Posterior vena cava (tissue), 2 donors: ENCODE measurements at regions not wholly inside any gene's neighbourhood (a gene's known extent, or its start where the extent isn't known, plus 50 kb on each side); places are given as distances from the start of the nearest gene placed in this dataset.

Experiments
- DNase-seq: peaks from one replicate; pipeline ENCODE4 v3.0.0-alpha.2; 2020; ENCODE audit warnings: low spot score
- intact Hi-C, 2 donors: fragments of 100-400 bp; cut with DNase I; formaldehyde crosslinking; loops; one replicate each; pipeline versions ENCODE4 v1.14.1 to v1.14.2; 2022 to 2023
- donor health status: DM: yes; HTN: yes; CAD: no.
- donor health status: DM: yes; HTN: yes; CAD: no.

DNA sequence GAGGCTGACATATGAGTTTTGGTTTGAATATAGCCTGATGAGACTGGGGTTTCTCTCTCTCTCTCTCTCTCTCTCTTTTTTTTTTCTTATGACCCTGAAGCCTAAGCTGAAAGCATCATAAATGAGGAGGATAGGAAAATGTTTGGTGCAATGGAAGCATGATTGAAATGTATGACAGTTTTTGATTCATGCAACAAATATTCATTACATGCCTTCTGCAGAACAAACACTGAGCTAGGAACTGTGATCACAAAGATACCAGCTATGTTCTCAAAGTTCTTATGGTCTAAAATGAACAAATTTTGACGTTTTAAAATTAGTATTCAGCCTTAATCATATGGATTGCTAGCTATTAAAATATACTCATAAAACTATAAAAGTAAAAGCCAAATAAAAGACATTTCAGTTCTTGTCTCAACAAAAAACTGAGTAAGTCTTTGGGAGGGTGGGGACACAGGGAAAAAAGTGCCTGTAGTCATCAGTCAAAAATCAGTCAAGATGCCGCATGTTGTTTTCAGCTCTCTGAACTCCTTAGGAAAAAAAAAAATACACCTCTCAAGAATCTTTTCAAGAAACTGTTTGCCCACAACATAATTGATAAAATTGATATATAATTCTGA lies 57.2 kb downstream of the NKX6-1 start:
- no peak for DNase-seq
- intact Hi-C loops = no loop called here

DNA sequence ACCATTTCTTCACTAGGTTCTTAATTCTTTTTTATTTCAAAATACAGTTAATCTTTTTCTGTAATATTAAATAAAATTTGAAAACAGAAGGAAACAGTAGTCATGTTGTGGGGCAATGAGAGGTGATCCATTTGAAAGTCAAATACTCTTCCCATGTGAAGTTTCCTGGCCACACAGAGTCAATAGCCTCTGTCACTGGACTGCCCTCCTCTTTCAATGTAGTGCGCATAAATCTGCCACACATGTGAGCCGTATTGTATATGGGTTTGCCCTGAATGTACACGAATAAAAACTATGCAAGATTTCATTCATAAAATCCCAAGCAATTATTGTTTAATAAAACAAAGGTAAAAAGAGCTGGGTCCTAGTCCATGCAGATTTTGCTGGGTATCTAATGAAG lies 59.1 kb downstream of the NKX6-1 start:
- no peak for DNase-seq
- intact Hi-C loops = no loop called here

DNA sequence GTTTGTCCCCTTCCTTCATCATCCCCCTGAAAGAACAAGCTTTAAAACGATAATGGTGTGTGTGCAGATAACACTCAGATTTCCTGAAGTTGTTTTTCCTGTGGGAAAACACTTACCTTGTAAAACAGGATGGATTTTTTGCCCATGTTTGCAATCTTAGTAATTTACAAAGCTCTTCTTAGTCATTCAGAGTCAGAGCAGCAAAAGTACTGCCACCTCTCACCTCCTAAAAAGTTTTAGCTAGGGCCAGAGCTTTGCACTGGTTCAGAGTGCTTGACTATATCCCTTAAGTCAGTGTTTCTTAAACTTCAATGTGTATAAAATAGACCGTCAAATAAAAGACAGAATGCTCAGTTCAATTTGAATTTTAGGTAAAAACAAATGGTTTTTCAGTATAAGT lies 62.3 kb downstream of the NKX6-1 start:
- DNase-seq = no peak
- intact Hi-C loops = no loop called here

DNA sequence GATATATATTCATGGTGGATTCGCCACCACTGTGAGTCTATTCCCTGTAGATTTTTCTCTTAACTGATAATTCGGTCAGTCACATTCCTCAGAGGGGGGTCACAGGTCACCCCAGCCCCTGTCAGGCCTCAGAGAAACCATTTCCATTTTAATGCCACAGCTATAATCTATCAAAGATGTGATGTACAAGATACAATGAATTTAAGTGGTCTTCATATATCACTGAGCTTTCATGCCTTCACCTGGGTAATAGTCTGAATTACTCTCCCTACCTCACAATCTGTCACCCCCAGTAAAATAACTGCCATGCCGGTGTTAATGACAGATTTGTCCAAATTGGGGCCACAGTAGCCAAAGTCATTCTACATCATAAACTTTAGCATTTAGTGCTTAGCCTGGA lies 64.7 kb downstream of the NKX6-1 start:
- intact Hi-C loops = no loop called here
- DNase-seq = no peak

DNA sequence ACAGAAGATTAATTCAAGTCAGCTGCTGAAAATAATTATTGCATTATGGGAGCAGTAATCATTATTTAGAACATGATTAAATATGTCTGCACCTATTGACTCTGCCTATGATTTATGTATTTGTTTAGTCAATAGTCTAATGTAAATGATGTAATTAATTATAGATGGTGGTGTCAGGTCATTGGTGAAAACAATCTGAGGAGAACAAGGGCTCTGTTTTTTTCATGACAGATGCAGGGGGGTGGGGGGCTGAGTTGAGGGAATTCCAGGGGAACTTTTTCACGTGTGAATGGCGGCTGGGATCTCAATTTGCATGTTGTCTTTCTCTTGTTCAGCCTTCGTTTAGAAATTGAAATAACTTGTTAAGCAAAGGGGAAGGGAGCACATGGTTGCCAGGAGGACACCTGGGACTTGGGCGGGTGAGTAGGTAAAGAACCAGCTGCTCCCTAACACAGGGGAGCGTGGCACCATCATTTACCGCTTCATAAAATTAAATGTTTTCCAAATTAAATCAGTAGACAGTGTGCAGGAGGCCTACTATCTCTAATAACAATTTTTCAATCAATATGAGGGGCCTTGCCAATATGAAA lies 65.4 kb downstream of the NKX6-1 start:
- intact Hi-C loops = no loop called here
- no peak for DNase-seq

DNA sequence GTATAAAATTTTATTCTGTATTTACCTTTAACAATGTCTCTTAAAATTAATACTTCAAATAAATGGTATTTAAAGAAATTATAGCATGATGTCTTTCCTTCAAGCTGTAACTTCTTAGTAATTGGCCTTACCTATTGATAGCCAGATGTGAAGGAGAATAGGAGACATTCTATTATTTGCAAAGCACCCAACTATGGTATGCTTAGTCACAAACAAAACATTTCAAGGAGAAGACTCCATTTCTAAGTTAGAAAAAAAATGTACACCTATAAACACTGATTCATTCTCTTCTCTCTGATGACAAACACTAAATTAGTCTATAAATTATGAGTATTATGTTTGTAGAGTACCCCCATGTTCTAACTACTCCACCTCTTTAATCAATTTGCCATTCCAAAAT lies 66.4 kb downstream of the NKX6-1 start:
- no peak for DNase-seq
- intact Hi-C loops = no loop called here

DNA sequence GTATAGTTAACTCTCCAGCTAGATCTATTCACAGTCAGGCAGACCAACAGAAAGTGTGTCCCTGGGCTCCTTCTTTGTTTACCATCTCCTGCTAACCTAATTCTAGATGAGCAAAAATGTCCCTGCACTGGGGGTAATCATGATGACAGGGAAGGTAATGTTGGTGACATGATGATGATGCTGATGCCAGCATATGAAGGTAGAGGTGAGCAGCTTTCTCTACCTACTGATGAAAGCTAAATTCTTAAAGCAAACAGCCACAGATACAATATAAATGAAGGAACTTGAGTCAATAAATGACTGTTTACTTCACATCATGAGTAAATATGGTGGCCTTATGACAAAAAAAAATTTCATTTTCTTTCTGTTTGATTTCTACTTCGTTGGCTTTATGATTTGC lies 78.5 kb downstream of the NKX6-1 start:
- DNase-seq = no peak
- intact Hi-C loops = no loop called here

DNA sequence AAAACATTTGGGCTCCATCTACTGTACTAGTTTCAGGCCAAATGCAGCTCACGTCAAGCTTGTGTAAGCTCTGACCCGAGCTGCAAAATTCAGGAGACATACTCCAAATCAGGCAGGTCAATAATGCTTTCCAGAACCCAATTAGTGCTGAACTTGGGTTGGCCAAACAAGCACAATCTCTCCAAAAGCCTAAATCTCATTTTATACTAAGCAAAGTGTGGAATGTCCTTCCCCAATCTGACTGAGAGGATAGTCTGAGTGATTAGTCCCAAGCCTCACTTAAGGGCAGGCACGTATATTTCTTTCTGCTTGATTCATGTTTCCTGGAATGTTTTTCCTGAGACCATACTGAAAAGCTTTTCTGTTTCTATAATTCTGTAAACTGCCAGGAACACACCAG lies 79.9 kb downstream of the NKX6-1 start:
- intact Hi-C loops = no loop called here
- no peak for DNase-seq

DNA sequence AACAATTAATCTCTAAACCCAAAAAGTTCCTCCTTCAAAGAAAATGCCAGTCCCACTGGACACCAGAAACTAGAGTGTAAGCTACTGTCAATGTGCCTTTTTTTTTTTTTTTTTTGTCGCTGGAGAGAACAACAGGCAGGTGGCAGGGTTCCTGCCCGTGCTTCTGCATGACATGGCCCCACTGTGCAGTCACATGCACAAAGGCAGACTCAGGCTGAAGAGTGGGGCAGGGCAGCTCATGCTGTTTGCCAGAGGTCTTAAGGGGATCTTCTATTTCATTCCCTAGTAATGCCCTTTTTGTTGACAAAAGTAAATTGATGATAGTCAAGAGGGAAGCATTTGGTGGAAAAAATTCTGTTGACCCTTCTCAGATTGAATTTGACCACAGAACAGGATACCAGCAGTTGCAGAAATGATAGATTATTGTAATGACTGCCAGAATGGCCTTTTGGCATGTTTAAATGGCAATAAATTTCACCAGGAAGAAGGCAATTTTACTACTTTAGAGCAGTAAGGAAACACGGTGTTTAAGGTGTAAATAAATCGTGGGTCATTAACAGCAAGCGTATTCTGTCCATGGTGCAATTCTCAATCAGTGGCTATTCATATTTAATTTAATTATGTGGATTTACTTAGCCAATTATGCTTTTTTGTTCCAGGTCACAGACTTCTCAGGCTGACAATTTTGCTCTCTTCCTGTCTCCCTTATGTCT lies 80.9 kb downstream of the NKX6-1 start:
- no peak for DNase-seq
- intact Hi-C loops = no loop called here

DNA sequence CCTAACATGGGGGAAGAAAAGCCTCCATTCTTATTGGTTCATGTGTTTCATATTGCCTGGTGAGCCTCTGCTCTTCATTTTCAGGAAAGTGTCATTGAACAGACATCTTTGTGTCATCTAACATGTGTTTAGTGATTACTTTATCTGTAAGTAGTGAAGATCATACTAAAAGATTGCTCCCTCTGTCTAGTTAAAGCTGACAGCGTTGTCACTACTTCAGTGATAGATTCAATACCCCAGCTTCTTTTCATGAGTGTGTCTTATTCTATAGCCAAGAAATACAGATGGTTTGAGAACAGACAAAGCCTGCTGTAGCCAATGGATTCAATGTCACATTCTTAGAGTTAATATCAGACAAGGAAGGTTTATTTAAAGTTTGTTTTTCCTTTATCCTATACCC lies 85.1 kb downstream of the NKX6-1 start:
- intact Hi-C loops = no loop called here
- DNase-seq = no peak

DNA sequence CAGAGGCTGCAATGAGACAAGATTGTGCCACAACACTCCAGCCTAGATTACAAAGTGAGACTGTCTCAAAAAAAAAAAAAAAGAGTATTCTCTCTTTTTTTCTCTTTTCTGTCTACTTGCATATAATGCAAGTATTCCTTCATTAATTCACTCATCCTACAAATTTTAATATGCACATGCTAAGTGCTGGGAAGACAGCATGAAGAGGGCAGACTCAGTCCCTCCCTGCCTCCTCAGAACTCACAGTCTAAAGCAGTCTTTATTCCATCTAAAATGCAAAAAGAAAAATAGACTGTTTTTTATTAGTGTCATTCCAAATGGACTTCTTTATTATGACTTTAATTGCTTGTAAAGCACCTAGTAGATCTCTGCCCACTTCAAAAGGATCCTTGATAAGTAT lies 85.6 kb downstream of the NKX6-1 start:
- intact Hi-C loops = no loop called here

DNA sequence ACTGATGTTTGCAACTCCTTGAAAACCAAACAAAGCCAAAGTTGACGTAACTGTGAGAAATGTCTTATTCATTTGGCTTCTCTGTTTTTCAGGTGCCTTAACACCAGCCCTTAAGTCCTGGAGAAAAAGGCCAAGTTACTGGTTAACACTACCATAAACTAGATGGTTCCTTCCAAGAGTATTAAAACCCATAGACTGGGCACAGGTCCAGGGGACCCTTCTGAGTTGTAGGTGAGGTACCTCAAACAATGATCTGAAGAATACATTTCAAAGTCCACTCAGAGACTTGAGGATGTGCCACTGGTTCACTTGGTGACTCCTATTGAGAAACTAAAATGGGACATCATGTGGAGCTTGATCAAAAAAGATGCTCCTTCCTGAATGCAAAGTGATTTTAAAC lies 87.0 kb downstream of the NKX6-1 start:
- intact Hi-C loops = no loop called here
- no peak for DNase-seq

More for the DNA sequence above, 85.6 kb downstream of the NKX6-1 start:
- DNase-seq = no peak

DNA sequence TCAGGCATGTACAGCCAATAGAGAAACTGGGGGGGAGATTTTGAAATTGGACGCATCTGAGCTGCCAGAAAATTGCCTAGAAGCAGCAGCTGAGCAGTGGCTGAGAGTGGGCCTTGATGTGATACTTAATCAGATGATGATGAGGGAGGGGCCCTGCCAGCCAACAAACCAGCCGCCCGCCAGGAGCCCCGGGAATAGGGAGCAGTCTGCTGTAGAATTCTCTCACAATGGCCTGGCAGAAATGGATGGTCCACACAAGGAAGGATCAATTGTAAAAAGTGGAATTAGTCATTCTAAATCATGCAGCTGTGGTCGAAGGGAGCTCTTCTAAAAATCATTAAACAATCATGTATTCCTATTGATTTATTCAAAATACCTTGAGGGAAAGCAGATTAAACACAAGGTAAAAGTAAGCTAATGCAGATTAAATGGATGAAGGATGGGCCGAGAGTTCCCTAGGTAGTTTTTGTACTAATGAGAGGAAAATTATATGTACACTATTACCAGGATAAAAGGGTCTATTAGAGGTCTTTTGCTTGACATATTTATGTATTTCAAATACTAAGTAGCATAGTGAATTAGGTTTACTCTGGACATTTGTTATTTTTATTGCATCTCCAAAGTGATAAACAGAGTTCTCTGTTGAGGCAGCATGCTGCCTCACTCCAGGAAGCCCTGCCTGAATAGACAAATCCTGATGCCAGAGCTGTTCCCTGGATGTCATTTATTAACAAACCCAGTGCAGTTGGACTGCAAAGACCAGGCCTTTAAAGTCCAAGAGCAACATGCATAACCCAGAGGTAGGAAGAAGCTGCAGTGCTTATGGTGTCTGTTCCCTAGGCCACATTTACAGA lies 91.3 kb downstream of the NKX6-1 start:
- no peak for DNase-seq
- intact Hi-C loops = no loop called here

DNA sequence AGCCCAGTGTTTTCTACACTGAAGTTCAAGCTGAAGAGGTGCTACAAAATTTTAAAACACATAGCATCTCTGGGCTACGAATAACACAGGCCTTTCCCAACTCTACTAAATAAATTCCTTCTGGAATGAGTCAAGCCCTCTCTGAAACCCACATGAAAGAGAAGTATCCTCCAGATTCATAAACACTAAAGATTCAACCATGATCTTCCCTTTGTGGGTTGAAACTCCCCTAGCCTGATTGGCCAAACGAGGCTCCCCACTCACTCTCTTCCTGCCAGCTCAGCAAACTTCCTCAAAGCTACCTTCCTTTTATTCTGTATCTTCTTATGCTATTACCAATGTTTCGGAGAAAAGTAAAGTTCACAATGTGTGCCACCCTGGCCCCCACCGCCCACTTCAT lies 95.4 kb downstream of the NKX6-1 start:
- intact Hi-C loops = no loop called here
- DNase-seq = no peak

DNA sequence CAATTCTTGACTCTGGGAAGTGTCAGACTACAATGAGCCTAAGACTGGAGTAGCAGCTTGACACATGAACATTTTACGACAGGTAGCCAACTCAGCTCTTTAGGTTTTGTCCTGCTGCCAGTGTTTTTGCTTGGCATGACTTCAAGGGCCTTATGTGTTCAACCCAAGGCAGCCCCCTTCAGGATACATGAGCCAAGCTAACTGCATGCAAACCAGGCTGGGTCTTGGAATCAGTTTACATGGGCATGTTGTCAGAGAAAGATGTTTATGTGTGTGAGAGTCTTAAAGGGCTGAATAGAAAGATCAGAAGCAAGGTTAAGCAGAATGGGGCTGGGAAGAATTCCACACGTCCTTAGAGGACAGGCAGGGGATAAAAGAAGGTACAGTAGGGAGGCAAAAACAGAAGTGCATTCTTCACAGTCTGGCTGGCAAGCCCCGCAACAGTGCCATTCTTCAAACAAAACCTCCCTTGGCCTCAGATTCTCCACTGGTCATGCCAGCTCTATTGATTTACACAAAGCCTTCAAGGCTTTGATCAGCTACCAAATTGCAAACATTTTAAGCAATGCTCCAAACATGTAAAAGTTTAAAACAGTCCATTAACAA lies 97.3 kb downstream of the NKX6-1 start:
- no peak for DNase-seq
- intact Hi-C loops = no loop called here

DNA sequence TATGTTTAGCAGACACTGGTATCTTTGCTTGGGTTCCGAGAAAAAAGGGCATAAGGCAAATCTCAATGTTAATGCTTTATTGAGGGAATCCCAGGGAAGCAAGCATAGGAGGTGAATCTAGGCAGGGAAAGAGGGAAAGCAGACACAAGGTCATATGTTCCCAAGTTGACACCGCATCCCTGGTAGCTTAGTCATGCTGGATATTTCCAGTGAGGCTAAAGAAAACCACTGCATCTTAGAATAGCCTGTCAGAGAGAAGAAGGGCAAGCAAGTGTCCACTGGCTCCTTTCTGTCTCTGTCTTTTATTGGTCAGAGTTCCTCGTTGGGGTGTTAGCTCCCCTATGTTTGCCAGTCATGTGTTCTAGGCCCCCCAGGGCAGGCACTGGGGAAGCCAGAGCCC lies 104.7 kb downstream of the NKX6-1 start:
- no peak for DNase-seq
- intact Hi-C loops = no loop called here

DNA sequence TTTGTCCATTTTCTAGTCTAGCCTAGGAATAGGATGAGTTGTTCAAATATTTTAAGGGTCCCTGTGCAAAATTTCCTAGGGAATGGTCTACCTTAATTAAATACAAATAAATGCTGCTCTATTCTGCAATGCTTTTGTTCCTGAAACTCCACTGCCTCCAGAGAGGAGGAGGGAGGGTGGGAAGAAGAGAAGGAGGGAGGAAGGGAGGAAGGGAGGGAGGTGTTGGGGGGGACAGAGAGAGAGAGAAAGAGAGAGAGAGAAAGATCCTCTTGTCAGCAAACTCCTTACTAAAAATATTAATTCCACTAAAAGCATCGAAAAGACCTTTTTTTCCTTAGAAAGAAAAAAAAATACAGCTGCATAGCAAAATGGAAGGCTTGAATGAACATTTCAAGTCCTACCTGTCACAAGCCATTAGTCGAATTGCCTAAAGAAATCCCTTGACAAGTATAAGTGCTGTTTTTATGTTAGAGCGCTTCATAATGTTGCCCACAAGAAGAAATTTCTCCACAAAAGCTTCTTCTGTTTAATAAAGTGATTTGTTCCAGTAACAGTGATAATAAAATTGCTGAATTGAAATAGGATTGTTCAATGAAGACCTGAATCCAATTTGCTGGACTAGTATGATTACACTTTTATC lies 106.0 kb downstream of the NKX6-1 start:
- DNase-seq = no peak
- intact Hi-C loops = no loop called here

DNA sequence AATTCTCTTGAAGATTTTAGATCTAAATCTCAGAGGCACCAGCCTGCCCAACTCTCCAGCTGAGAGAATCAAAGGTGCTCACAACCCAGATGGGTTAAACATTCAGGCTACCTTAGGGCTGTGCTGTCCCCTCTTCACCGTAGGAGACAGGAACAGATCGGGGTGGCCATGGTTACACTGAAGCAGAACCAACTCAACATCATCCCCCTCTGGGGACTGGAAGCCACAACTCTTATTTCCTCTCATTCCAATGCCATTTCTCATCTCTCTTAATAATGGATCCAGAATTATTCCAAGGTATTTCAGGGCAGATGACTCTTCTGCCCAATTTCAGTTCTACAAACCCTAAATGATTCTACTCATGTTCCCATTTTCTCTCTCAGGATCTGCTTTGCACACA lies 109.7 kb downstream of the NKX6-1 start:
- intact Hi-C loops = no loop called here
- no peak for DNase-seq

DNA sequence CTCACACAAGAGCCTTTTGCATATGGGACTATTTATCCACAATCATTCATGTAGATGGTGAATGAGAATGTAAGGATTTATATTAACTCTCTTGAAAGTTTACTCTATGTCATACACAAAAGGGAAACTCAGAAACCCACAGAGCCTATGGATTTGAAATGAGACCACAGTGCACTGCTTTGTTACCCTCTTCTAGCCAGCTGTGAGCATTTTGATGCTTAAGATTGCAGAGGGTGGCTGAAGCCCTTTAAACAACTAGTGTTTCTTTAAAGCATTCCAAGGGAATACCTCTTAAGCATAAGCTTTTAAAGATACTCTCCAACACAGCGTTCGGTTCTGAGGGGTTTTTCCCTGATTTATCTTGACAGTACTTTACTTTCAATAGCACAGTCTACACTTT lies 113.9 kb downstream of the NKX6-1 start:
- no peak for DNase-seq
- intact Hi-C loops = no loop called here
